ENCODE measurements at regions not wholly inside any gene's neighbourhood (a gene's known extent, or its start where the extent isn't known, plus 50 kb on each side); places are given as distances from the start of the nearest gene placed in this dataset.
"Not testable (repeated sequence)": the region's sequence is repeated elsewhere in the genome, so short reads cannot be mapped to it uniquely, and the experiment has no call there.

GRCh38 chr1:38600286-38600685 is 259.3 kb downstream of the RRAGC start:
- Mint-ChIP-seq H3K9me3 (peaks cover 1% of the 10 kb centered on the region), H3K27me3 (peaks cover 7% of the 10 kb centered on the region), H3K27ac (no peak overlapping the region), H3K4me3 (no peak overlapping the region), H3K36me3 (no peaks in the 10 kb centered on the region), H3K4me1 (no peaks in the 10 kb centered on the region)
- no peak for ATAC-seq (ENCODE audit: low read depth)
- POLR2A ChIA-PET = no interaction called here
- DNase-seq = no peak

GRCh38 chr1:38598118-38598517 is 261.5 kb downstream of the RRAGC start:
- Mint-ChIP-seq H3K36me3 (peaks cover 2% of the 10 kb centered on the region), H3K4me3 (no peak overlapping the region), H3K9me3 (peaks cover 8% of the 10 kb centered on the region), H3K27ac (no peak overlapping the region), H3K27me3 (peaks cover 13% of the 10 kb centered on the region), H3K4me1 (no peaks in the 10 kb centered on the region)
- no peak for ATAC-seq (ENCODE audit: low read depth)
- DNase-seq = no peak
- POLR2A ChIA-PET = no interaction called here

GRCh38 chr1:38589036-38589435 is 270.5 kb downstream of the RRAGC start:
- H3K4me3 Mint-ChIP-seq = no peak overlapping the region
- peaks cover 18% of the 10 kb centered on the region for H3K27me3 Mint-ChIP-seq
- H3K36me3 Mint-ChIP-seq = no peaks in the 10 kb centered on the region
- peaks cover 3% of the 10 kb centered on the region for H3K9me3 Mint-ChIP-seq
- DNase-seq (no peak), ATAC-seq (ENCODE audit: low read depth) (no peak)
- H3K27ac Mint-ChIP-seq = no peak overlapping the region
- POLR2A ChIA-PET = no interaction called here
- H3K4me1 Mint-ChIP-seq = peaks cover 15% of the 10 kb centered on the region

- Mint-ChIP-seq H3K27me3 (peaks cover 21% of the 10 kb centered on the region), H3K9me3 (peaks cover 3% of the 10 kb centered on the region), H3K36me3 (no peaks in the 10 kb centered on the region), H3K4me1 (peaks cover 15% of the 10 kb centered on the region), H3K27ac (no peak overlapping the region), H3K4me3 (no peak overlapping the region)
- POLR2A ChIA-PET = no interaction called here
- no peak for DNase-seq
- ATAC-seq (ENCODE audit: low read depth) = no peak
These were observed 271.8 kb downstream of the RRAGC start for GRCh38 chr1:38587766-38588165.

GRCh38 chr1:38586993-38587646 is 272.5 kb downstream of the RRAGC start:
- no peaks in the 10 kb centered on the region for H3K36me3 Mint-ChIP-seq
- peaks cover 15% of the 10 kb centered on the region for H3K4me1 Mint-ChIP-seq
- H3K9me3 Mint-ChIP-seq = peaks cover 6% of the 10 kb centered on the region
- peak; percentile 65 for DNase-seq
- H3K27ac Mint-ChIP-seq = no peak overlapping the region
- peak; percentile 56 for ATAC-seq (ENCODE audit: low read depth)
- H3K4me3 Mint-ChIP-seq = no peak overlapping the region
- peaks cover 25% of the 10 kb centered on the region for H3K27me3 Mint-ChIP-seq
- POLR2A ChIA-PET = no interaction called here

GRCh38 chr1:38585971-38586370 is 273.6 kb downstream of the RRAGC start:
- peaks cover 15% of the 10 kb centered on the region for H3K4me1 Mint-ChIP-seq
- no peaks in the 10 kb centered on the region for H3K36me3 Mint-ChIP-seq
- no peak overlapping the region for H3K27ac Mint-ChIP-seq
- peaks cover 6% of the 10 kb centered on the region for H3K9me3 Mint-ChIP-seq
- H3K27me3 Mint-ChIP-seq = peaks cover 31% of the 10 kb centered on the region
- no peak overlapping the region for H3K4me3 Mint-ChIP-seq
- POLR2A ChIA-PET = no interaction called here
- ATAC-seq (ENCODE audit: low read depth) = no peak
- DNase-seq = no peak

- no peak for ATAC-seq (ENCODE audit: low read depth)
- no peak overlapping the region for H3K27ac Mint-ChIP-seq
- no peaks in the 10 kb centered on the region for H3K36me3 Mint-ChIP-seq
- POLR2A ChIA-PET = no interaction called here
- peaks cover 6% of the 10 kb centered on the region for H3K9me3 Mint-ChIP-seq
- peaks cover 15% of the 10 kb centered on the region for H3K4me1 Mint-ChIP-seq
- DNase-seq = no peak
- H3K4me3 Mint-ChIP-seq = no peak overlapping the region
- peaks cover 31% of the 10 kb centered on the region for H3K27me3 Mint-ChIP-seq
These were observed 274.1 kb downstream of the RRAGC start for GRCh38 chr1:38585460-38585859.

- no peak for ATAC-seq (ENCODE audit: low read depth)
These were observed 274.9 kb downstream of the RRAGC start for GRCh38 chr1:38584448-38585355.

GRCh38 chr1:38583287-38583686 is 276.3 kb downstream of the RRAGC start:
- Mint-ChIP-seq H3K27me3 (peaks cover 52% of the 10 kb centered on the region), H3K4me1 (peaks cover 15% of the 10 kb centered on the region)
- POLR2A ChIA-PET; H3K4me3 Mint-ChIP-seq; H3K27ac Mint-ChIP-seq; ATAC-seq (ENCODE audit: low read depth); H3K36me3 Mint-ChIP-seq; DNase-seq; H3K9me3 Mint-ChIP-seq: not testable (repeated sequence)

More at GRCh38 chr1:38584448-38585355, 274.9 kb downstream of the RRAGC start:
- Mint-ChIP-seq H3K4me1 (peaks cover 15% of the 10 kb centered on the region), H3K36me3 (no peaks in the 10 kb centered on the region), H3K27me3 (peaks cover 39% of the 10 kb centered on the region), H3K4me3 (no peak overlapping the region), H3K27ac (no peak overlapping the region), H3K9me3 (peaks cover 6% of the 10 kb centered on the region)
- POLR2A ChIA-PET = no interaction called here
- no peak for DNase-seq

GRCh38 chr1:38581396-38581795 is 278.2 kb downstream of the RRAGC start:
- H3K27ac Mint-ChIP-seq = no peak overlapping the region
- POLR2A ChIA-PET = interaction anchor here (0.6 kb wide), 1 partner anchor 13 kb away, joined by 6 read pairs; no protein-coding TSS in a partner anchor
- H3K27me3 Mint-ChIP-seq = peaks cover 64% of the 10 kb centered on the region
- H3K36me3 Mint-ChIP-seq = no peaks in the 10 kb centered on the region
- no peak for DNase-seq
- no peak for ATAC-seq (ENCODE audit: low read depth)
- peaks cover 6% of the 10 kb centered on the region for H3K9me3 Mint-ChIP-seq
- peaks cover 16% of the 10 kb centered on the region for H3K4me1 Mint-ChIP-seq
- no peak overlapping the region for H3K4me3 Mint-ChIP-seq

GRCh38 chr1:38580594-38580993 is 279.0 kb downstream of the RRAGC start:
- POLR2A ChIA-PET = no interaction called here
- ATAC-seq (ENCODE audit: low read depth) = no peak

GRCh38 chr1:38579056-38579455 is 280.5 kb downstream of the RRAGC start:
- DNase-seq (no peak), ATAC-seq (ENCODE audit: low read depth) (no peak)
- no peak overlapping the region for H3K4me3 Mint-ChIP-seq
- H3K27ac Mint-ChIP-seq = no peak overlapping the region
- peaks cover 6% of the 10 kb centered on the region for H3K9me3 Mint-ChIP-seq
- peaks cover 4% of the 10 kb centered on the region for H3K4me1 Mint-ChIP-seq
- POLR2A ChIA-PET = no interaction called here
- peaks cover 63% of the 10 kb centered on the region for H3K27me3 Mint-ChIP-seq
- H3K36me3 Mint-ChIP-seq = no peaks in the 10 kb centered on the region

More at GRCh38 chr1:38580594-38580993, 279.0 kb downstream of the RRAGC start:
- Mint-ChIP-seq H3K4me1 (peaks cover 12% of the 10 kb centered on the region), H3K36me3 (no peaks in the 10 kb centered on the region), H3K27ac (no peak overlapping the region), H3K9me3 (peaks cover 6% of the 10 kb centered on the region), H3K4me3 (no peak overlapping the region), H3K27me3 (peaks cover 62% of the 10 kb centered on the region)
- DNase-seq = no peak

- POLR2A ChIA-PET = no interaction called here
These were observed 281.2 kb downstream of the RRAGC start for GRCh38 chr1:38578271-38578951.

More at GRCh38 chr1:38578271-38578951, 281.2 kb downstream of the RRAGC start:
- peaks cover 5% of the 10 kb centered on the region for H3K9me3 Mint-ChIP-seq
- H3K4me3 Mint-ChIP-seq = peak overlapping the region; percentile 48
- DNase-seq (no peak), ATAC-seq (ENCODE audit: low read depth) (no peak)
- H3K36me3 Mint-ChIP-seq = no peaks in the 10 kb centered on the region
- peaks cover 61% of the 10 kb centered on the region for H3K27me3 Mint-ChIP-seq
- H3K4me1 Mint-ChIP-seq = peaks cover 4% of the 10 kb centered on the region
- H3K27ac Mint-ChIP-seq = no peak overlapping the region

All from activated naive CD8-positive, alpha-beta T cell treated with anti-CD3 and anti-CD28 coated beads, Interleukin-2, amount 10 ng/mL, durations not matched to agents 7 days and 5 days (primary cell).